ENCODE measurements at regions not wholly inside any gene's neighbourhood (a gene's known extent, or its start where the extent isn't known, plus 50 kb on each side); places are given as distances from the start of the nearest gene placed in this dataset.

- TF ChIP-seq, protein P1, sequence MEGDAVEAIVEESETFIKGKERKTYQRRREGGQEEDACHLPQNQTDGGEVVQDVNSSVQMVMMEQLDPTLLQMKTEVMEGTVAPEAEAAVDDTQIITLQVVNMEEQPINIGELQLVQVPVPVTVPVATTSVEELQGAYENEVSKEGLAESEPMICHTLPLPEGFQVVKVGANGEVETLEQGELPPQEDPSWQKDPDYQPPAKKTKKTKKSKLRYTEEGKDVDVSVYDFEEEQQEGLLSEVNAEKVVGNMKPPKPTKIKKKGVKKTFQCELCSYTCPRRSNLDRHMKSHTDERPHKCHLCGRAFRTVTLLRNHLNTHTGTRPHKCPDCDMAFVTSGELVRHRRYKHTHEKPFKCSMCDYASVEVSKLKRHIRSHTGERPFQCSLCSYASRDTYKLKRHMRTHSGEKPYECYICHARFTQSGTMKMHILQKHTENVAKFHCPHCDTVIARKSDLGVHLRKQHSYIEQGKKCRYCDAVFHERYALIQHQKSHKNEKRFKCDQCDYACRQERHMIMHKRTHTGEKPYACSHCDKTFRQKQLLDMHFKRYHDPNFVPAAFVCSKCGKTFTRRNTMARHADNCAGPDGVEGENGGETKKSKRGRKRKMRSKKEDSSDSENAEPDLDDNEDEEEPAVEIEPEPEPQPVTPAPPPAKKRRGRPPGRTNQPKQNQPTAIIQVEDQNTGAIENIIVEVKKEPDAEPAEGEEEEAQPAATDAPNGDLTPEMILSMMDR (IDR thresholded peaks at IDR 0.05): no peak
- TF ChIP-seq EP300 (IDR thresholded peaks at IDR 0.05): no peak
- no peak for TF ChIP-seq POLR2A (IDR thresholded peaks at IDR 0.05)
Measured at GRCh38 chr4:159922119-159922518, 819.2 kb downstream of the RAPGEF2 start.
